Hematopoietic multipotent progenitor cell treated with erythropoietin and hydrocortisone succinate and interleukin-3 and kit ligand, for 4 days (in vitro differentiated cells): ENCODE measurements at regions not wholly inside any gene's neighbourhood (a gene's known extent, or its start where the extent isn't known, plus 50 kb on each side); places are given as distances from the start of the nearest gene placed in this dataset.
A peak's percentile ranks its signal among the peaks of the same experiment; 100 is the strongest.
"Not testable (repeated sequence)": the region's sequence is repeated elsewhere in the genome, so short reads cannot be mapped to it uniquely, and the experiment has no call there.

ENCODE experiments used
- DNase-seq: peaks from one replicate; pipeline ENCODE4 v3.0.0-alpha.2; 2015

DNA sequence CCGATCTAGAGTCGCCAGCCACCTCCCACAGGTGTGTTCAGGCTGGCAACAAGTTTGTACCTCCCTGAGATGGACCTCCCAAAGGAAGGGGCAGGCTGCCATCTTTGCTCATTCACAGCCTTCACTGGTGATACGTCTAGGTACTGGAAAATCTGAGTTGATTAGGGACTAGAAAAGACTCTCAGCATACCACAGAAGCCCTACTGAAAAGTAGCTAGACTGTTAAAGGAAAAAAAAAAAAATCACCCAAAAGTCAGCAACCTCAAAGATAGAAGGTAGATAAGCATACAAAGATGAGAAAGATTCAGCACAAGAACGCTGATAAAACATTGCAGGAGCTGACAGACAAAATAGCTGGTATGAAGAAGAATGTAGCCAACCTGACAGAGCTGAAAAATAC is 128.6 kb upstream of the WDR75 start:
- DNase-seq, result no peak

- DNase-seq, result no peak
These were observed 122.5 kb upstream of the WDR75 start for GRCh38 chr2:189318761-189319160.

DNA sequence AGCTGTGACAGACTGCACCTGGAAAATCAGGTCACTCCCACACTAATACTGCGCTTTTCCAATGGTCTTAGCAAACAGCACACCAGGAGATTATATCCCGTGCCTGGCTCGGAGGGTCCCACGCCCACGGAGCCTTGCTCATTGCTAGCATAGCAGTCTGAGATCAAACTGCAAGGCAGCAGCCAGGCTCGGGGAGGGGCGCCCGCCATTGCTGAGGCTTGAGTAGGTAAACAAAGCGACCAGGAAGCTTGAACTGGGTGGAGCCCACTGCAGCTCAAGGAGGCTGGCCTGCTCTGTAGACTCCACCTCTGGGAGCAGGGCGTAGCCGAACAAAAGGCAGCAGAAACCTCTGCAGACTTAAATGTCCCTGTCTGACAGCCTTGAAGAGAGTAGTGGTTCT is 121.8 kb upstream of the WDR75 start:
- DNase-seq, result not testable (repeated sequence)

DNA sequence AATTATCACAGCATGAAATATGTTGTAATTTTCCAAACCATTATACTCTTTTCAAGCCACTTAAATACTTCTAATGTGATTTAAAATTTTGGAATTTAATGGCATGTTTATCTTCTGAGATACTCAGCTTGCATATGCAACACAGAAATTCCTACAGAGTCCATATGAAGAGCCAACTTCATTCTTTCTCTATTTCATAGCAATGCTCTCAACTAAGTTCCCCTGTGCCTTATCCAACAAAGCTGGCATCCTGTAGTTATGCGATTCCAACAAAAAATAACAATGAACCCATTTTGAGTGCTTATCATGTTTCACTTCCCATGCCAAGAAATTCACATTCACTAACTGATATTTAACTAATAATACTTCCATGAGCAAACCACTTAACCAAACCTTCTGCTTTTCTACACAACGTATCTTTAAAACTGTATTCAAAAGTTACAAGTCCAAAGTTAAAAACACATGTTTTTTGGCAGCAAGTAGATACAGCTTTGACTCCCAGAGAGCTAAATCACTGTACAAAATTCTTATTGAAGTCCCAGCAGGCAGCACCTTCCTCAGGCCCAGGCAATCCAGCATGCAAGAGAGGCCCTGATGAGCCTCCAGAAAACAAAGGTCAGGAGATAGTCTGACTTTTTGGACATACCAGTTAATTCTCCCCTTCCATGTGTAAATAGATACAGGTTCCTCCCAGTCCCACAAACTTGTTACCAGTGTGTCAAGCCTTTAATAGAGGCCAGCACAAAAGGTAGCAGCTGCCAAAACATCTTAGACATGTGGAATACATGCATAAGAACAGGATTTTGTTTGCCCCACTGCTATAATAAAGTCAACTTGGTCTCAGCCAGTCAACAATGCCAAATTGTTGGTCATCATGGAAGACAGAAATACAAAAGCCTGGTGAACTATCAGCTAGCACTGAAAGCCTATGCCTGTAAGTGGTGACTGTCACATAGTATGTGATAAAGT is 113.1 kb upstream of the WDR75 start:
- DNase-seq, result no peak

DNA sequence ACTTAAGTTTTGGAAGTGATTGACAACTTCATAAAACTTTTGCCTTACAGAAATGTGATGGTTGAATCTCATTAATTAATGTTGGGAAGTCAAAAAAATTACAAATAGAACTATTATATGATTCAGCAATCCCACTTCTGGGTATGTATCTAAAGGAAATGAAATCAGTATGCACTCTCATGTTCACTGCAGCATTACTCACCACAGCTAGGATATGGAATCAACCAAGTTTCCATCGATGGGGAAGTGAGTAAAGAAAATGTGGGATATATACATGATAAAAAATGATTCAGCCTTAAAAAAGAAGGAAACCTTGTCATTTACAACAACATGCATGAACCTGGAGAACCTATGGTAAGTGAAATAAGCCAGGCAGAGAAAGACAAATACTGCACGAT is 112.4 kb upstream of the WDR75 start:
- DNase-seq, result no peak

- no peak for DNase-seq
These were observed 104.8 kb upstream of the WDR75 start for GRCh38 chr2:189336276-189336975.

DNA sequence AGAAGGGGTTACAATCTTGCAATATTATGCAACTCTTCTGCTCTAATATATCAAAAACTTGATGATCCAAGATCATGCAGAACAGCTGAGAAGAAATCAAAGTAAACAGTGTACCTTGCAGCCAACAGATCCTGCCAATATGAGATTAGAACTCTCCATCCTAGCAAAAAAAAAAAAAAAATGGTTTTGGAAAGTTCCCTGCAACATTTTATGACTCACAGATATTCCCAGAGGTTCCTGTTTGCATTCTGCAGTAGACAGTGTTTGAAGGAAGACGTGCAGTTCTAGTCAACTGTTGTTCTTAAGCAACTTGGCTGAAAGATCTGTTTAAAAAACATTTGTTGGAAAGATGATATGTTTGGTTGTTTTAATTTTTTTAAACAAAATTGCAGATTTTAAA is 103.6 kb upstream of the WDR75 start:
- no peak for DNase-seq

DNA sequence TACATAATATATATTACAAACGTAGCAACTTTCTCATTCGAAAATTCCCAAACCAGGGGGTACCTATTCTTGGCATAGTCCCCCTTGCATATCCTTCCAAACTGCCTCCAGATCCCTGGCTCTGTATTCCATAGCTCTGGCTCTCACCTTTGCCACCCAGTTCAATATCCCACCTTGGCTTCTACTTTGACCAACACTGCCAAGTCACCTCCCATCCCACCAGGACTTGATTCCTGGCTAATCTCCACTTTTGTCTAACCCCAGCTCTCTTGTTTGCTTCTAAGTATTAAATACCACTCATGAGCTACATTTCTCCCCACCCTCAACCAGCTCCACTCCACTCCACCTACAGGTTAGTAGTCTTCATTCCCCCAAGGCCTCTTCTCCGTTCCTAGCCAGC is 103.2 kb upstream of the WDR75 start:
- DNase-seq, result no peak

- DNase-seq, result no peak
These were observed 100.2 kb upstream of the WDR75 start for GRCh38 chr2:189341077-189341476.

DNA sequence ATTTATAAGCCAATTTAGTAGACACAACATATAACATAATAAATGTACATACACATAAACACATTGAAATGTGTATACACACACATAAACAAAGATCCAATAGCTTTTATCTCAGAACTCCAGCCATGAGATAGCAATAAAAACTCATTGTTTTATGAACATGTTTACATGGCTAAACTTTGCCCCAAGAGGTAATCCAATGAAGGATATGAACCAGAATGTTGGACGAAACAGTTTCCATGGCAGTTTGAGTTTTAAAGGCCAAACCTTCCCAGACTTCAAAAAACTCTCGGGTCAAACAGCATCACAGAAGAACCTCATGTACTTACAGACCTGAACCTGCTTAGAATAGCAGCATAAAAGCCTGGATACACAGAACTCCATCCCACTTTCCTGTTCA is 97.2 kb upstream of the WDR75 start:
- no peak for DNase-seq

DNA sequence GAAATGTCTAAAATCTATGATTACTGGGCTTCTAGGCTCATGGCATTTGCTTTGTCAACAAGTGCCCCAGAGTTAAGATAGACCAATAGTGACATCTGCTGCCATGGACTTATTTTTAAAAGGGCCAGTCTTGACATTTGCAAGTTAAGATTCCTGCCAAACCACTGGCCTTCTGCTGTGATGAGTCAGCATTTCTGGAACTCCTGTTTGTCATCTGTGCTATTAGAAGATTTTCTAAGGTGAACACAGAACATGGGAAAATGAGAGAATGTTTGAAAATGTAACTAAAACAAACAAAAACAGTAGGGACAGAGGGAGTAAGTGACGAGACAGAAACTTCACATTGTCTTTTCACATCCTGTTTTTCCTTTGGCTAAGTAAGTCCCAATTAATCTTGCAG is 93.7 kb upstream of the WDR75 start:
- DNase-seq, result peak; percentile 84

GRCh38 chr2:189348369-189348768 is 92.9 kb upstream of the WDR75 start:
- peak; percentile 26 for DNase-seq

GRCh38 chr2:189350540-189351209 is 90.6 kb upstream of the WDR75 start:
- DNase-seq, result no peak

DNA sequence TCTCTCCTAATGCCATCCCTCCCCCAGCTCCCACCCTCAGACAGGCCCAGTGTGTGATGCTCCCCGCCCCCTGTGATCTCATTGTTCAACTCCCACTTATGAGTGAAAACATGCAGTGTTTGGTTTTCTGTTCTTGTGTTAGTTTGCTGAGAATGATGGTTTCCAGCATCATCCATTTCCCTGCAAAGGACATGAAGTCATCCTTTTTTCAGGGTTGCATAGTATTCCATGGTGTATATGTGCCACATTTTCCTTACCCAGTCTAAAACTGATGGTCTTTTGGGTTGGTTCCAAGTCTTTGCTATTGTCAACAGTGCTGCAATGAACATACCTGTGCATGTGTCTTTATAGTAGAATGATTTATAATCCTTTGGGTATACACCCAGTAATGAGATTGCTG is 89.3 kb upstream of the WDR75 start:
- DNase-seq, result not testable (repeated sequence)

DNA sequence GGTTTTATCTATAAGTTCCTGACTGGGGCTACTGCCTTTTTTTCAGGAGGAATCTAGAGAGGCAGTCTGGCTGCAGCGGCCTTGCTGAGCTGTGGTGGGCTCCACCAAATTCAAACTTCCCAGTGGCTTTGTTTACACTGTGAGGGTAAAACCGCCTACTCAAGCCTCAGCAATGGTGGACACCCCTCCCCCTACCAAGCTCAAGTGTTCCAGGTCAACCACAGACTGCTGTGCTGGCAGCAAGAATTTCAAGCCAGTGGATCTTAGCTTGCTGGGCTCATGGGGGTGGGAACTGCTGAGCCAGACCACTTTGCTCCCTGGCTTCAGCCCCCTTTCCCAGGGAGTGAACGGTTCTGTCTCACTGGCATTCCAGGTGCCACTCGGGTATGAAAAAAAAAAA is 83.9 kb upstream of the WDR75 start:
- DNase-seq, result not testable (repeated sequence)

DNA sequence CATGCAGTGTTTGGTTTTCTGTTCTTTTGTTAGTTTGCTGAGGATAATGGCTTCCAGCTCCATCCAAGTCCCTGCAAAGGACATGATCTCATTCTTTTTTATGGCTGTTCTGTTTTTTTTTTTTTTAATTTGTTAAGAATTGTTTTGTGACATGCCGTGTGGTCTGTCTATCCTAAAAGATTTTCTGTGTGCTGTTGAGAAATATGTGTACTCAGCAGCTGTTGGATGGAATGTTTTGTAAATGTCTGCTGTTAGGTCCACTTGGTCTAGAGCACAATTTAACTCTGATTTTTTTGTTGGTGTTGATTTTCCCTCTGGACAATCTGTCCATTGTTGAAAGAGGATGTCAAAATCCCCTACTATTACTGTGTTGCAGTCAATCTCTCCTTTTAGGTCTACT is 80.4 kb upstream of the WDR75 start:
- DNase-seq, result no peak

DNA sequence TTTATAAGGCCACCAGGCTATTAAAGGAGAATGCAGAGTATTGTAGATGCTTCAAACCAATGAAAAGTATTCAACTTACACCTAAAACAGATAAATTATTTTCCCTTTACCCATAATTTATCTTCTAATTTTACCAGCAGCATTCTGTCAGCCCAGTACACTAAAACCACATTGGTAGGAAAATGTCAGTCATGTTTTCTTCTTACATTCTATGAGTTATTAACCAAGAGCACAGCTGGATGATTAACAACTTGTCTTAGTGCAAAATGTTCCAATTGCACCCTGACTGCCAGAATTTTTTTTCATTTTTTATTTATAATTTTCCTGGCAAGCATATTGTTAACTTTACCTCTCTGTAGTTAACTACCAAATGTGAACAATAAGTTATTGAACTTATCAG is 79.0 kb upstream of the WDR75 start:
- no peak for DNase-seq

DNA sequence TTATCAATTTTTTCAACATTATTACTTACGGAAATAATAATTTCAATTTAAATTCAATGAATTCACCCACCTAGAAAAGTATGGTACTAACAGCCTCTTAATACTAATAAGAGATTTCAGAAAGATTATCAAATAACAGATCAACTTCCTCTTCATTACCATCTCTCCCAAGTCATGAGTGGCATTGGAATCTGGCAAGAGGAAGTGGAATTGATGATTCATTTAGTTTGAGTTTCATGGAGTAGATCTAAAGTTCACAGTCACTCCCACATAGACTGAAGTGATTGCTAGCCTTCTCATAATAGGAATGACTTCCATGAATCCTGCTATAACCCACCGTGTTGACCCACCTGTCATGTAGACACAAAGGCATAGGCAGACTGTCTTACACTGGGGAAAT is 77.7 kb upstream of the WDR75 start:
- peak; percentile 3 for DNase-seq

DNA sequence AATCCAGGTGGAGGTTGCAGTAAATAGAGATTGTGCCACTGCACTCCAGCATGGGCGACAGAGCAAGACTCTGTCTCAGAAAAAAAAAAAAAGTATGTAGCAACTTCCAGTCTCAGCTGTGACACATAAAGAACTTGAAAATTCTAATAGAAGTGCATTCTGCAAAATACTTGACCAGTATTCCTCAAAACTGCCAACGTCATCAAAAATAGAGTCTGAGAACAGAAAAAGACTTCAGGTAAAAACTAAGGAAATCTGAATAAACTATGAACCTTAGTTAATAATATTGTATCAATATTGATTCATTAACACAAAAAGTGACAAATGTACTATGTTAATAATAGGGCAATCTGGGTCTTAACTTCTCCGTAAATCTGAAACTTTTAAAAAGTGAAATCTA is 76.7 kb upstream of the WDR75 start:
- no peak for DNase-seq

GRCh38 chr2:189366349-189366748 is 74.9 kb upstream of the WDR75 start:
- DNase-seq, result no peak

GRCh38 chr2:189367343-189367742 is 73.9 kb upstream of the WDR75 start:
- DNase-seq, result no peak

DNA sequence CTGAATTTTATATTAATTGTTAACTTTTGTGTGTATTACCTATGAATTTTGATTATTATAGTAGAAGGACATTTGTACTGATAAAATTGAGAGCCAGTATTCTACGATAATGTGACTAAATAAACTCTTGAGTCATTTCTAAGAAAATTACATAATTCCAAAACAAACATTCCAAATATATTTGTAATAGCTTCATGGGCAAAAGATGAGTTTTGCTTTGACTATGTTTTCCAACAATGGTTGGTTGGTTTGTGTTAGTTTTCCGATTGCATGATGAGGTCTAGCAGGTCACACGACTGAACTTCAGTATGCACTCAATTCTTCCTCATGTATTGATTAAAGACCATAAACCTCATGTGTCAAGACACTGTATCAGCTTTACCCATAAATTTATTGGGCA is 71.7 kb upstream of the WDR75 start:
- DNase-seq, result no peak

DNA sequence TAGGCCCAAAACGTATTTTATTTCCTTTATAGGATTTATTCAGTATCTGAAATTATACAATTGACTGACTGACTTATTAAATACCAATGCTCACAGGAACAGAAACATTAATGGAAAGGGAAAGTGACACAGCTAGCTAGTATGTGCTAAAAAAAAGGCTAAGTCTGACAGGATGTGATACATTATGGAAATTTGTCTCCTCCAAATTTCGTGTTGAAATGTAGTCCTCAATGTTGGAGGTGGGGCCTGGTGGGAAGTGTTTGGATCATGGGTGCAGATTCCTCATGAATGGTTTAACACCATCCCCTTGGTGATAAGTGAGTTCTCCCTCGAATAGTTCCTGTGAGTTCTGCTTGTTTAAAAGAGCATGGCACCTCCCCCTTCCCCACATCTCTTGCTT is 70.6 kb upstream of the WDR75 start:
- DNase-seq, result no peak
